Subcutaneous abdominal adipose tissue (tissue), 5 donors: ENCODE measurements at regions not wholly inside any gene's neighbourhood (a gene's known extent, or its start where the extent isn't known, plus 50 kb on each side); places are given as distances from the start of the nearest gene placed in this dataset.
"Not testable (repeated sequence)": the region's sequence is repeated elsewhere in the genome, so short reads cannot be mapped to it uniquely, and the experiment has no call there.

Experiments
- H3K27ac ChIP-seq: one replicate; pipeline ENCODE4 v1.7.0; 2013; ENCODE audit warnings: low read depth, mild to moderate bottlenecking, inconsistent platforms, low read length, moderate library complexity
- H3K27me3 ChIP-seq, 5 donors: one replicate each; pipeline ENCODE4 v1.7.0; 2013; ENCODE audit warnings: low read length in 5 of 5, inconsistent platforms in 1 of 5; ENCODE audit not compliant: control insufficient read depth in 5 of 5, insufficient read depth in 4 of 5
- H3K36me3 ChIP-seq, 5 donors: one replicate each; pipeline ENCODE4 v1.7.0; 2013; ENCODE audit warnings: low read length in 5 of 5; ENCODE audit not compliant: control insufficient read depth in 5 of 5, insufficient read depth in 5 of 5
- H3K4me1 ChIP-seq, 5 donors: one replicate each; pipeline ENCODE4 v1.7.0; 2013; ENCODE audit warnings: low read length in 5 of 5, mild to moderate bottlenecking in 3 of 5, moderate library complexity in 1 of 5; ENCODE audit not compliant: control insufficient read depth in 5 of 5, insufficient read depth in 5 of 5
- H3K4me3 ChIP-seq, 5 donors: one replicate each; pipeline ENCODE4 v1.7.0; 2013; ENCODE audit warnings: low read length in 5 of 5, low read depth in 1 of 5
- H3K9ac ChIP-seq, 5 donors: one replicate each; pipeline ENCODE4 v1.7.0; 2013; ENCODE audit warnings: low read length in 5 of 5, mild to moderate bottlenecking in 4 of 5, moderate library complexity in 3 of 5
- H3K9me3 ChIP-seq, 5 donors: one replicate each; pipeline ENCODE4 v1.7.0; 2013; ENCODE audit warnings: low read length in 5 of 5; ENCODE audit not compliant: control insufficient read depth in 5 of 5
- donor health status: healthy.
- donor health status: healthy.
- donor health status: healthy.
- donor health status: healthy.
- donor health status: healthy.

DNA sequence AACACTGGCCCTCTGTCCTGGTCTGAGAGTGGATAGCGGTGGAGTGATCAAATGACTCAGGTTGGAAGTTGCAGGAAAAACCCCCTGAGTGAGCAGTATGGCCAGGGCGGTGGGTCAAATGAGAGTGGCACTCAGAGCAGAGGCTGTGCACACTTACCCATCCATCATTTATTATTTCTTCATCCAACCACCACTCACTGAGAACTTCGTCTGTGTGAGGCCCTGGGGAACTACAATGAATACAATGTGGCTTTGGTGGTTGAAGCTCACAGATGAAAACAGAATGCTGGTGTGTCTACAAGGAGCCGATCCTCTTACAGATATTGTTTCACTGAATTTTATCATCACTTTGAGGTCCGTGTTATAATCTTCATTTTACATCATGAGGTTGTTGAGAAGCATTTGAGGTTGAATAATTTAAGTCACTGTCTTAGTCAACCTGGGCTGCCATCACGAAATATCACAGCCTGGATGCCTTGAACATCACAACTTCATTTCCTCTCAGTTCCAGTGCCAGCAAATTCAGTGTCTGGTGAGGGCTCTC is 73.4 kb upstream of the ID2 start:
- Histone ChIP-seq H3K4me3 (no peak overlapping the region), H3K27ac (no peak overlapping the region), H3K4me1 (peaks cover 0 to 4% (median 3%) of the 10 kb centered on the region in 5 donors)

DNA sequence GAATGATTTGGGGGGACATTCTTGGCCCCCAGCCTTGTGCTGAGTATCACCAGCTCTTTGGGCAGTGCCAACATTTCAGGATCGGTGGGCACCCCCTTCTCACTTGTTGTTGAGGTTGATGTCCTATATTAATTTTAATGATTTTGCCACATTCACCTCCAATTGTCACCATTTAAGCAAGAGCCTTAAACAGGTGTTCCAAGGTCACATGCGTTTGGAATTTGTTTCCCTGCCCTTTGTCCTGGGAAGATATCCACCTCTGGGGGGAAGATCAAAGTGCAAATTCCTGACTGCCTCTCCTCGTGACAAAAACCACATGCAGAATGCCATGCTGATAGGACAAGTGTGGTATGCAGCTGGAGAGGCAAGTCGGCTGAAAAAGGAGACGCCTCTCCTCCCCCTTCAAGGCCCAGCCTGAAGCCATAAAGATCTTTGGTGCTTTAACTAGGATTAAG is 72.5 kb upstream of the ID2 start:
- Histone ChIP-seq H3K27ac (no peak overlapping the region), H3K9me3 (no peaks in the 10 kb centered on the region), H3K4me3 (no peak overlapping the region)

More for the DNA sequence above, 73.4 kb upstream of the ID2 start:
- H3K27me3 ChIP-seq, result no peaks in the 10 kb centered on the region
- no peak overlapping the region for H3K9ac ChIP-seq
- no peaks in the 10 kb centered on the region for H3K9me3 ChIP-seq
- no peaks in the 10 kb centered on the region for H3K36me3 ChIP-seq

DNA sequence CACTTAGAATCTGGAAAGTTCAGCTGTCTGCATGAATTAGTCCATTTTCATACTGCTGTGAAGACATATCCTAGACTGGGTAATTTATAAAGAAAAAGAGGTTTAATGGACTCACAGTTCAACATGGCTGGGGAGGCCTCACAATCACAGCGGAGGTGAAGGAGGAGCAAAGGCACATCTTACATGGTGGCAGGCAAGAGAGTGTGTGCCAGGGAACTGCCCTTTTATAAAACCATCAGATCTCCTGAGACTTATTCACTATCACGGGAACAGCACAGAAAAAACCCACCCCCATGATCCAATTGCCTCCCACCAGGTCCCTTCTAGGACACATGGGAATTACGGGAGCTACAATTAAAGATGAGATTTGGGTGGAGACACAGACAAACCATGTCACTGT is 71.1 kb upstream of the ID2 start:
- not testable (repeated sequence) for H3K27ac ChIP-seq, H3K4me1 ChIP-seq, H3K4me3 ChIP-seq, H3K9ac ChIP-seq, H3K27me3 ChIP-seq, H3K36me3 ChIP-seq, H3K9me3 ChIP-seq

More for the DNA sequence above, 72.5 kb upstream of the ID2 start:
- no peaks in the 10 kb centered on the region for H3K36me3 ChIP-seq
- H3K9ac ChIP-seq, result no peak overlapping the region
- H3K4me1 ChIP-seq, result peaks cover 0 to 4% (median 3%) of the 10 kb centered on the region in 5 donors
- peaks cover 0 to 4% (median 0%) of the 10 kb centered on the region in 5 donors for H3K27me3 ChIP-seq

GRCh38 chr2:8611246-8611645 is 70.6 kb upstream of the ID2 start:
- peaks cover 0 to 4% (median 0%) of the 10 kb centered on the region in 5 donors for H3K27me3 ChIP-seq
- no peak overlapping the region for H3K27ac ChIP-seq
- H3K4me3 ChIP-seq, result no peak overlapping the region
- H3K36me3 ChIP-seq, result no peaks in the 10 kb centered on the region
- H3K9ac ChIP-seq, result no peak overlapping the region
- peaks cover 0 to 4% (median 3%) of the 10 kb centered on the region in 5 donors for H3K4me1 ChIP-seq
- H3K9me3 ChIP-seq, result peaks cover 0 to 4% (median 0%) of the 10 kb centered on the region in 5 donors

- H3K27ac ChIP-seq, result no peak overlapping the region
- peaks cover 0 to 4% (median 0%) of the 10 kb centered on the region in 5 donors for H3K27me3 ChIP-seq
- no peaks in the 10 kb centered on the region for H3K36me3 ChIP-seq
- H3K4me1 ChIP-seq, result peaks cover 0 to 4% (median 3%) of the 10 kb centered on the region in 5 donors
- H3K4me3 ChIP-seq, result no peak overlapping the region
- no peak overlapping the region for H3K9ac ChIP-seq
- peaks cover 0 to 4% (median 0%) of the 10 kb centered on the region in 5 donors for H3K9me3 ChIP-seq
Measured at GRCh38 chr2:8611700-8612099, 70.2 kb upstream of the ID2 start.

GRCh38 chr2:8612734-8613179 is 69.1 kb upstream of the ID2 start:
- Histone ChIP-seq H3K4me1 (peaks cover 0 to 2% (median under 1%) of the 10 kb centered on the region in 5 donors), H3K9me3 (peaks cover 0 to 4% (median 0%) of the 10 kb centered on the region in 5 donors), H3K27ac (no peak overlapping the region), H3K4me3 (no peak overlapping the region), H3K36me3 (no peaks in the 10 kb centered on the region), H3K9ac (no peak overlapping the region), H3K27me3 (peaks cover 0 to 4% (median 0%) of the 10 kb centered on the region in 5 donors)

GRCh38 chr2:8613207-8613999 is 68.5 kb upstream of the ID2 start:
- H3K9ac ChIP-seq, H3K4me3 ChIP-seq, H3K27me3 ChIP-seq, H3K27ac ChIP-seq, H3K9me3 ChIP-seq, H3K4me1 ChIP-seq, H3K36me3 ChIP-seq: not testable (repeated sequence)

- Histone ChIP-seq H3K4me3 (no peak overlapping the region), H3K9ac (no peak overlapping the region), H3K4me1 (no peaks in the 10 kb centered on the region), H3K27ac (no peak overlapping the region), H3K27me3 (peaks cover 0 to 4% (median 0%) of the 10 kb centered on the region in 5 donors), H3K9me3 (peaks cover 0 to 4% (median 0%) of the 10 kb centered on the region in 5 donors), H3K36me3 (no peaks in the 10 kb centered on the region)
Measured at GRCh38 chr2:8614646-8615045, 67.2 kb upstream of the ID2 start.

GRCh38 chr2:8615252-8615575 is 66.6 kb upstream of the ID2 start:
- H3K9ac ChIP-seq, result no peak overlapping the region
- no peak overlapping the region for H3K27ac ChIP-seq
- peaks cover 0 to 4% (median 0%) of the 10 kb centered on the region in 5 donors for H3K9me3 ChIP-seq
- H3K4me1 ChIP-seq, result no peaks in the 10 kb centered on the region
- no peaks in the 10 kb centered on the region for H3K36me3 ChIP-seq
- no peak overlapping the region for H3K4me3 ChIP-seq
- peaks cover 0 to 4% (median 0%) of the 10 kb centered on the region in 5 donors for H3K27me3 ChIP-seq

GRCh38 chr2:8615576-8616281 is 66.1 kb upstream of the ID2 start:
- Histone ChIP-seq H3K4me1 (no peaks in the 10 kb centered on the region), H3K9ac (no peak overlapping the region), H3K36me3 (no peaks in the 10 kb centered on the region), H3K27ac (no peak overlapping the region), H3K27me3 (peaks cover 0 to 4% (median 0%) of the 10 kb centered on the region in 5 donors), H3K9me3 (peaks cover 0 to 4% (median 0%) of the 10 kb centered on the region in 5 donors), H3K4me3 (no peak overlapping the region)
